GM21619 (cell line): ENCODE measurements at regions not wholly inside any gene's neighbourhood (a gene's known extent, or its start where the extent isn't known, plus 50 kb on each side); places are given as distances from the start of the nearest gene placed in this dataset.

Experiments
- ATAC-seq: cut with Tn5 transposase; IDR thresholded peaks from one replicate; pipeline ENCODE4 v1.9.1; 2021; ENCODE audit not compliant: unreplicated experiment

DNA sequence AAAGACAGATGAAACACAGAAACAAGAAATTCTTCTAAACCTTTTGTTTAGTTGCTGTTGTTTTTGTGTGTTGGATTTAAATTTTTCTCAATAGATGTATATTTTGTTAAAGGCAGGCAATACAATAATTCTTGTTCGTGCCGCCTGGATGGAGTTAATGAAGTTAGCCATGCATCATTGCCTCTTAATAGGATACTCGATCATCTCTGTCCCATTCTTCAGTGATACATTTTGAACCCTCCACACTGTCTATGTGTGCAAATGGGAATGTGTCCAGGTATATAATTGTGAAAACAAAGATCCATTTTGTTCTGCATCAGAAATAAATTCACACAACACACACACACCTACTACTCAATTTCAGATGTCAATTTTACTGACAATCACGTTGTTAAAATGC is 186.6 kb upstream of the ADAMTS16 start:
- ATAC-seq: no peak

DNA sequence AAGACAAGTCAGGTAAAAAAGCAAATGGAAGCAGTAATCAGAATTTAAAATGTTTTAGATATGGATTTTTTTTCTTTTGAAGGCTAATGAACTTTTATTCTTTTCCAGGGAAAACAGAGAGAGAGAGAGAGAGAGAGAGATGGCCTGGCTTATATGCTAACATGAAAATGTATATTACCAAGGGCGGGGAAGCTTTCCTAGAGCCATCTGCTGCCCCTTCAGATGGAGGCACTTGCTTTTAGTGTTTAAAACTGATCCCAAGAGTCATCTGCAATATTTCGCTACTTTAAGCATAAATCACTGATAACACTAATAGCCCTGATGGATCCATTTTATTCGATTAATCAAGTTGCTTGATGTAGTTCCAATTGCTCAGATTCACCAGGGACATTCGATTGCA is 186.1 kb upstream of the ADAMTS16 start:
- no peak for ATAC-seq

DNA sequence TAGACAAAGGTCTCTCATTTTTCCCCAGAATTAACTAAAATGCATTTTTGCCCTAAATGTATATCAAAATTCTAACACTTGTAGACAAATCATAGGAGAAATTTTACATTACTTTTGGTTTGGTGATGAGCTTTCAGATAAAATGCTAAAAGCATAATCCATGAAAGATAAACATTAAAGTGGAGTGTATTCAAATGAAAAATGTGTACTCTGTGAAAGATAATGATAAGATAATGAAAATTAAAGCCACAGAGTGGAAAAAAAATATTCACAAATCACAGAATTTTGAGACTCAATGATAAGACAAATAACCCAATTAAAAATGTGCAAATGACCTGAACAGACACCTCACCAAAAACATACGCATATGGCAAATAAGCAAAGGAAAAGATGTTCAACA is 176.9 kb upstream of the ADAMTS16 start:
- no peak for ATAC-seq

DNA sequence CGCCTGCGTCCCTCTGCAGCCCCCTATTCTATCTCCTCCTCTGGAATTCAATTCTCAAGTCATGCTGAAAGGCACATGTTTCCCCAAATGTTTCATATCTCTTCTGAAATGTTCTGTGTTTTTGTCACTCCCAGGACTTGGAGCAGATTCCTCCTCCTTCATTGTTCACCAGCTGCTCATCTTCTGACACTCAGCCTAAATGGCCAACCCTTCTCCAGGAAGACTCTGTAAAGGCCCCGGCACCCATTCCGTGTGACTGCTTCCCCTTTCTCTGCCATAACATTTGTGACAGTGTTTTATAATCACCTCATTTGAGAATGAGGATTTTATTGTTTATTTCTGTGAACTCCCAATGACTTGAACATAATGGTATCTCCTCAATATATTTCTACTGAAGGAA is 170.8 kb upstream of the ADAMTS16 start:
- no peak for ATAC-seq

DNA sequence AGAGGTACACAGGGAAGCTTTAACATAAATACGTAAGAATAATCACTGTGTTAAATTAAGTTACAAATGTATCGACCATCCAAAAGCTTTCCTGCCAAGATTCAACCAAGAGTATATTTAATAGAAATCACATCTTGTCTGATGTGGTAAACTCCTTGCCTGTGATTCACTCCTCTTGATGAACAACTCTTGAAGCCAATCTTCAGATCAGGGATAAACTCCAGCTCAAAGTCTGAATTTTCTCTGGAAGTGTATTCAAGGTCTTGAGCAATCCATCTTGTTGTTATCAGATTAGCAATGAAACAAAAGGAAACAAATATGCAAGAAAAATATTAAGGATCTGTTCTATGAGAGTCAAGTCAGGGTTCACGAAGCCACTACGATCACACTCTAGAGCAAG is 170.0 kb upstream of the ADAMTS16 start:
- no peak for ATAC-seq

DNA sequence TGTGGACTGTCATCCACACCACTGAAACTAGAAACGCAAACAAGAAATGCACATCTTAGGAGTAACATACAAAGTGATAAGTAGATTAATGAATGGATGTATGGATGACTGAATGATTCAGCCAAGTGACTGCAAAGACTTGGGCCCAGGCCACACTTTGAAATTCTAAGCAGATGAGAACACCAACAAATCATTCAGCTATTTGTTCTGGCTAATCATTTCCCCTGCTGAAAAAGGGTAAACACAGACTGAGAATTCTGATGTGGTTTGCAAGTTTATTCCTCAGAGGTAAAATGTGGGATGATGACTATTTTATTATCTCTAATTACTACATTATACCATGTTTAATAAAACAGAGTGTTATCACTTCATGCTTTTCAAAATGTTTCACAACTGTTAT is 163.2 kb upstream of the ADAMTS16 start:
- no peak for ATAC-seq

DNA sequence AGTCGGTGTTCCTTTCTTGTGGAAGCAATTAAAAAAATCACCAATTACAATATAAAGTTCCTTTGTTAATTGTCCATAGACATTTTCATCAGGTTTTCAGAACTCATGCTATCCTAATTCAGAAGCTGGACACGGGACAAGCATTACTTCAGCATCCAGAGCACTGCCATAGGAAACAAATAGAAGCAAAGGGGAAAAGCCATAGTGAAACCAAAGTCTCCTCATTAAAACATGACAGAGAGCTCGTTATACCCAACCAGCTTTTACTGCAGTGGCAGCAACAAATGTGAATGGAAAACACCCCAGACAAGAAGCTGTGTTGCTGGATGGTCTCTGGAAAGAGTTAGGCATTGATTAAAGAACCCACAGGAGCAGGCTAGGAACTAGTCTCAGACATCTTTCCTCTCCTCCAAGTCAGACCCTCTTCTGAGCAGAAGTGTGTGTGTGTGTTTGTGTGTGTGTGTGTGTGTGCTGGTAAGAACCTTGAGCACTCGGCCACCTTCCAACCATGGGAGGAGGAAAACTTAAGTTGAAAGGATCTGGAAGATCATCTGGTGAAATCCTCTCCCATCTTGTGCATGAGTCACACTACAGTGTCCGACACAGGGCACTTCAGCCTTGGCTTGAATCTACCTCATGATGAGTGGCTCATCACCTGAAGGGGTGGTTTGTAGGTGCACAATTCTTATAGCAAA is 162.6 kb upstream of the ADAMTS16 start:
- ATAC-seq: no peak

DNA sequence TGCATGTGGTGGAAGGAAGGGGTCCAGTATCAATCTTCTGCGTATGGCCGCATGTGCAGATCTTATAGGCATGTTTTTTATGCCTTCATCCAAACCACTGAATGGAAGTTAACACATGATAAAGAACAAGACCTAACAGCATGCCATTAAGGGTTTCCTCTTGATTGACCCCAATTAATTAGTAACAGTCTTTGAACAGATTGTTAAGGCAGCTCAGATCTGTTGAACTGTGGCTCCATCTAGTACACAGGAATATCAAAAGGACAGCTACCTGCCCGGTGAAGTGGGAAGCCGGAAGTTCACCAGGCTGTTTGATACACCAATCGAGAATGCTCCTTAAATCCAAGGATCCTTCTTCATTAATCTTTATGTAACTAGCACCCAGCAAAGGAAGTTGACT is 159.9 kb upstream of the ADAMTS16 start:
- ATAC-seq: no peak

DNA sequence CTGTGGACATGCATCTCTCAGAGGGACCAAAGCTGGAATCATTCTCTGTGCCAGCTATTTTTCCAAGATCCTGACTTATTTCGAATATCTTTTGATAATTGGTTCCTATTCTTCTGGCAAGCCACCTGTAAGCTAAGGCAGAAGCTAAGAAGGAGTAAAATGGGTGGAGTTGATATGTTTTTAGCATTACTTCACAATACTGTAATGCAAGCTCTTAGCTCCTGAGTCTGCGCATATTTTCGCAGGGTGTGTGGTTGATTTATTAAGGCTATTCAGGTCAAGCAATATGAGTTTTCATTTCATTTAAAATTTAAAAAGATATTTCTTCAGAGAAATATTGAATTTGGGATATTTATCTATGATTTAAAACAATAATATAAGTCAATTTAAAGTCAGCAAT is 158.5 kb upstream of the ADAMTS16 start:
- ATAC-seq: no peak

DNA sequence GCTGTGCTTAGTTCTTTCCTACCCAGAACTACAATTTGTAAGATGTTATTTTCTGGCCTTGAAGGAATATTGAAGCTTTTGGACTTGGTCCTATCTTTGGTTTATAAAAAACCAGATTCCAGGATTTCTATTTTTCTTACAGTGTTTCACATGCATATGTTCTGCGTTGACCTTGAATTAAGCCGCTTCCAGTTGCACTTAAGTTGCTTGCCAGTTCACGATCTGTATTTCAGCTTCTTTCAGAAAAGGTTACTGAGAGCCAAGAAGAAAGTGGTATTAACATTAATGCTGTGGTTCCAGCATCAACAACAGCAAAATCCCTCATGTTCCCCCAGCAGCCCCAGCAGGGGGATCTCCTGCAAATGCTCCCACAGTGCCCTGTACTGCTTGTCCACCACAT is 156.4 kb upstream of the ADAMTS16 start:
- no peak for ATAC-seq

DNA sequence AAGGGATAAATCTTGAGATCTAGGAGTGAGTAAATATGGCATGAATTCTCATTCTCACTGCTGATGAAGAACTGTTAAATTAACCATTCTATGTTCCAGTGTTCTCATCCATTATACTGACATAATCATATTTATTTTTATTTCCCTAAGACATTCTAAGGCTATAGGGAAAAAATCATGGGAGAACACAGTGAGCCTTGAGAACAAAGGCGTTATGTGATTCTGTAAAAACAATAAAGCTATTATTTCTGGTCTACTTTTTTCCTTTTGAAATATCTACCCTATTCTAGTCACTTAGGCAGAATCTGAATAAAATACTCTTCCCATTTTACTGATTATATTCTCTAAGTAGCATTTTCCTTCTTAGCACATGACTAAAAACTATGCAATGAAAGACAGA is 155.7 kb upstream of the ADAMTS16 start:
- ATAC-seq: no peak

DNA sequence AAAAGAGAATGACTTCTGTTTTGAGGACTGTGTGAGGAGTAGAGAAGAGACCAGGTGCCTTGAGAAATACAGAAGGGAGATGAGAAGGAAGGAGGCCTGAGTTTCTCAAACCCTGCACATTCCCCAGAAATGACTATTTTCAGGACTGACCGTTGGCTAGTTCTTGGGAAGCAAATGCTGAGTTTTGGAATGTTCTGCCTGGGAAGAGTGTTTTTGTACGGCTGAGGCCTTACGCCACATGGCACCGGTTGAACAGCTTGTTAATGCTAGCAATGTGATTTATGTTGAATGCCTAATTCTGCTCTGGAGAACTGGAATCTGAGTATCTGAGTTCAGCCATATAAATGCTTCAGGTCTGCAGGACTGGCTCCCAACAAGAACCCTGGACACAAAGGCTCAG is 152.7 kb upstream of the ADAMTS16 start:
- no peak for ATAC-seq

DNA sequence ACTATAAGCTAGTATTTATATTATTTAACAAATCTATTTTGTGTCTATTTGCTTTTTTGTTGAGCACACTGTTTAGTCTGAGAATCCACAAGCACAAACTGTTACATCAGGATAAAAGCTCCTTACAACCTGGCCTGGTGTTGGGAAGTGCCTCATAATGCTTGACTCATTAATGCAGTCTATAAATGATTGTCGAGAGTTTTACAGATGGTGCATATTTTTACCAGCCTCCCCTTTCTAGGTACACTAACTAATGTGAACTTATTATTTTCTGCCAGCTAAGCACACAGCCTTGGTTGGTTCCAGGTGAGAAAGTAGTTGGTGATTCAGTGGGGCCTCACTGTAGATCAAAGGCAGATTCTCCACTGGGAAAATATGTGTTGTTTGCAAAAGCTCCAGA is 151.0 kb upstream of the ADAMTS16 start:
- ATAC-seq: no peak

DNA sequence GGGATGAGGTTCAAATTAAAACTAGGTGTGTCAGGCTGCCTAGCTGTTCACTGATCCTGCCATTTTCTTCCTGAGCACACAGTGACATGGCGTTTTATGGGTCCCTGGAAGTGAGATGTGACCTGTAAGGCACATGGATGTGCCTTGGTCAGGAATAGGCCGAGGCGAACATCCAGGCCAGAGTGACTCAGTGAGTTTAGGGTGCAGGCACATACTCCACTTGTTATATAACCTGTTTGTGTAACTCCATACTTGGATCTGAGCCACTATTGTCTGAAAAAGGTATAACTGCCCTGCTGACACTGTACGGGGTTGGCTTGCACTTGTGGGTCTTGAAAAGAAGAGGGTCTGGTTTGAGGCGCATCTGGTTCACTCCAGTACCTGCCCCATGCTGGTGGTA is 150.1 kb upstream of the ADAMTS16 start:
- no peak for ATAC-seq

DNA sequence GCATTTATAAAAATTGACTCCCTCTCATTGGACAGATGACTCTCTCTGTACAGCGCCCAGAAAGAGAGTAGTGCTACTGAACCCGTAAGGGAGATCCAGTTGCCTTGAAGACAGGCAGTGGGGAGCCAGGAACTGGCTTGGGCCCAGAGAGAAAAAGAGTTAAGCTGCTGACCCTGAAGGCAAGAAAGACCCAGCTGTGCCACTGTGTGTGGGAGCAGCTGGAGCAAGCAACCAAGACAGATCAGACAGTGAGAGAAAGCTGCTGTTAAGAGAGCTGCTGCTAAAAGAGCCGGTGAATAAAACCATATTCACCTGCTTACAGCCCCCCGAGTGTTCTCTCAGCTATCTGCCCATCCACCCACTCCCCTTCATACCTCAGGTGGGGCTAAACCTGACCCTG is 149.7 kb upstream of the ADAMTS16 start:
- no peak for ATAC-seq

DNA sequence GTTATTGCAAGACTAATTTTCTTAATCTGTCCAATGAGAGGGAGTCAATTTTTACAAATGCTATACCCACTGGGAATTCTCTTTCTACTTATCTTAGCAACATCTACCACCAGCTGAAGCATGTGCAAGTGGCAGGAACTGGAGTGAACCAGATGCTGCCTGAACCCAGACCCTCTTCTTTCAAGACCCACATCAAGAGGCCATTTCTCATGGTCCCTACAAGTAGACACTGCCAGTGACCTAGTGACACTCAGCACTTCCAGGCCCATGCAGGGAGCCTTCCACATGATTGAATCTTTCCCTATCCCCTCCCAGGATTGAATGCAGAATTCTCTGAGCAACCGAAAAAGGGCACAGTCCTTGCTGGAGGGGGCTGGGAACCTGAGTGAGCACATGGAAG is 148.2 kb upstream of the ADAMTS16 start:
- ATAC-seq: no peak

DNA sequence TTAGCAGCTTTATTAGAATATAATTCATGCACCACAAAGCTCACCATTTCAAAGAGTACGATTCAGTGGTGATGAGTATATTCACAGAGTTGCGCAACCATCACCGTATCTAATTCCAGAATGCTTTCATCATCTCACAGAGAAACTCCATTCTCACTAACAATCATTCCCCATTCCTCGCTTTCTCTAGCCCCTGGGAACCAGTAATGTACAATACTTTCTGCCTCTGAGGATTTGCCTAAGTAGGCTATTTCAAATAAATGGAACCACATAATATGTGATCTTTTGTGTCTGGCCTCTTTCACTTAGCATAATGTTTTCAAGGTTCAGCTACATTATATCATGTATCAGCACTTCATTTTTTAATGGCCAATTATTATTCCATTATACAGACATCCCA is 145.1 kb upstream of the ADAMTS16 start:
- ATAC-seq: no peak

DNA sequence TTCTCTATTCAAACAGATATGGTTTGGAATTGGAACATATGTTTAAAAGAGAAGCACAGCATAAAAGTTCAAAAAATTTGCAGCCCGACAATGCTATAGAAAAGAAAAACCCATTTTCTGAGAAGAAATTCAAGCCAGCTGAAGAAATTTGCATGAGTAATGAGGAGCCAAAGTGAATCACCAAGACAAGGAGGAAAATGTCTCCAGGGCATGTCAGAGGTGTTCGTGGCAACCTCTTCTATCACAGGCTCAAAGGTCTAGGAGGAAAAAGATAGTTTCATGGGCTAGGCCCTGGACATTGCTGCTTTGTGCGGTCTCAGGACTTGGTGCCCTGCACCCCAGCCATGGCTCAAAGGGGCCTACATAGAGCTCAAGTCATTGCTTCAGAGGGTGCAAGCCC is 134.8 kb upstream of the ADAMTS16 start:
- ATAC-seq: no peak

DNA sequence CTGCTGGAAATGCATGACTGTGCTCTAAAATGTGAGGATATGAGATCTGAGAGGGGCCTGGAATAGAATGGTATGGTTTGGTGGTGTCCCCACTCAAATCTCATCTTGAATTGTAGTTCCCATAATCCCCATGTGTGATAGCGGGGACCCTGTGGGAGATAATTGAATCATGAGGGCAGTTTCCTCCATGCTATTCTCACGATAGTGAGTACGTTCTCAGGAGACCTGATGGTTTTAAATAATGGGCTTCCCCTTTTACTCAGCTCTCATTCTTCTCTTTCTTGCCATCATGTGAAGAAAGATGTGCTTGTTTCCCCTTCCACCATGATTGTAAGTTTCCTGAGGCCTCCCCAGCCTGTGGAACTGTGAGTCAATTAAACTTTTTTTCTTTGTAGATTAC is 133.6 kb upstream of the ADAMTS16 start:
- ATAC-seq: no peak

DNA sequence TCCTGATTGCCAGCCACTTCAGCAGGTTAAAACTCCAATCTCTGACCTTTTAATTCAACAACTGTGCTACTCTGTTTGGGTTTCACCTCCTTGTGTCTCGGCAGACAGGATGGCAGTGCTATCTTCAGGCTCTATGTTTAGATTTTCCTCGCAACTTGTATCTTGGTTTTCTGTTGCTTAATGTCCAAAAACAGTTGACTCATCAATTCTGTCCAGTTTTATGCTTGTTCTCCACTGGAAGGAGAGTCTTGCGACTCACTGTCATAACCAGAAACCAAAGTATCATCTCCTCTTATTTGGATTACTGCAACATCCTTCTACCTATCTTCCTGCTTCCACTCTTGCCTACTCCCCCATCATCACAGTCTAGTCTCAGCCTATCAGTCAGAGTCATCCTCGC is 130.9 kb upstream of the ADAMTS16 start:
- no peak for ATAC-seq

DNA sequence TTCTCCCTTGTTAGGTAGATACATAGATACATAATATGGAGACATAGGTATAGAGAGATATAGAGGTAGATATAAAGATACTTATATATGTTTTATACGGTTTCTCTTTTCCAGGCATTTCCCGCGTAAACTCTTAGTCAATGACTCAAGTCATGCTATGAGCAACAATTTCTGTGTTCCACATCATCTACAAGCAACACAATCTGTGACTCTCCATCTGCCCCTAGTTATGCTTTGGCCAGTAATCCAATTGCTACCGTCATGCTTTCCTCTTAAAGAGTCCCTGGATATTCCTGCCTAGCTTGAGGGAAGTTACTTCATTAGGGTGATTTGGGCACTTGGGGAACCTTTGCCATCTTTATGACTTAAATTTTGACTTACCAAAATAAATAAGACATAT is 129.0 kb upstream of the ADAMTS16 start:
- no peak for ATAC-seq

DNA sequence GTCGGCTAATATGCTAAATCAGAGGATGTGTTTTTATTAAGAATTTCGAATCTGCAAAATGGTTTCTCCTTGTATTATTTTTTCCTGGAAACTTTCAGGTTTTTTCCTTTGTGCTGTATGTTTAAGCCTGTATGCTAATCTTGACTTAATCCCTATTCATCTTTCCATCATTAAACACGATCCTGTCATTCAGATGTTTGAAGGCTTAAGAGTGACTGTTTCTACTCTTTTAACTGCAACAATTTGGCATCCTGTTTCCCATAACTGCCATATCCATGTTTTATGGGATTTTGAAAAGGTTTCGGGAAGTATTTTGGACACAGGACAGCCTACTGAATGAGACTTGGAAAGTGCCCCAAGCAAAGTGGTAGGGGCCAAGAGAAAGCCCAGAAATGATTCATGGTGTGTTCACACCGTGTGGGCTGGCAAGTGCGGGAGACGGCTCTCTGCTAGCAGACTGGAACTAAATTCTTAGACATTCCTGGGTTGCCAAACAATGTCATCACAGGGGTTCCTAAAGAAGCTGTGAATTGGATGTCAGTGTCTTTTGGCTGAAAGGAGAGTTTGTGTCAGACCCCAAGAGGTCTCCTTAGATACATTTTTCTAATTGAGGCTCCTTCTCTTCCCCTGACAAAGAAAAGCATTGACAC is 125.4 kb upstream of the ADAMTS16 start:
- no peak for ATAC-seq
